ENCODE measurements at regions not wholly inside any gene's neighbourhood (a gene's known extent, or its start where the extent isn't known, plus 50 kb on each side); places are given as distances from the start of the nearest gene placed in this dataset.

GRCh38 chr6:67350729-67351128 is 1284.4 kb upstream of the ADGRB3 start:
- TF ChIP-seq CTCF (IDR thresholded peaks at IDR 0.05; ENCODE audit: borderline replicate concordance, extremely low read depth, low read length, poor library complexity, severe bottlenecking) (no peak), EZH2 (IDR thresholded peaks at IDR 0.05; ENCODE audit: borderline replicate concordance, low read depth, low read length, severe bottlenecking) (no peak)
